ENCODE measurements at regions not wholly inside any gene's neighbourhood (a gene's known extent, or its start where the extent isn't known, plus 50 kb on each side); places are given as distances from the start of the nearest gene placed in this dataset.

GRCh38 chr12:25368557-25368956 is 117.8 kb upstream of the KRAS start:
- Histone ChIP-seq H3K4me1 (replicated peaks in 1 of 4; ENCODE audit: control insufficient read depth in 3 of 4, insufficient read depth in 4 of 4, low read length in 3 of 4) (peaks cover 0 to 7% (median 2%) of the 10 kb centered on the region in 4 experiments; a peak in 2 of 7 replicates), H3K4ac (replicated peaks; ENCODE audit: insufficient read length, low read depth, low read length) (no peak overlapping the region), H3K36me3 (ENCODE audit: control insufficient read depth in 2 of 4, insufficient read depth in 4 of 4, low read length in 3 of 4) (no peaks in the 10 kb centered on the region), H3K9ac (replicated peaks in 1 of 4; ENCODE audit: extremely low read depth in 1 of 4, low read depth in 3 of 4, low read length in 3 of 4) (no peak overlapping the region), H2AFZ (ENCODE audit: low read length) (no peak overlapping the region), H3K56ac (replicated peaks; ENCODE audit: insufficient read length, low read depth, low read length) (no peak overlapping the region), H3K23ac (ENCODE audit: insufficient read length) (no peak overlapping the region), H3K14ac (ENCODE audit: insufficient read length) (no peak overlapping the region), H3K4me2 (ENCODE audit: insufficient read depth in 1 of 2, low read depth in 2 of 2, low read length in 2 of 2) (no peak overlapping the region), H2AK5ac (ENCODE audit: low read depth, low read length) (no peak overlapping the region), H3K79me1 (ENCODE audit: low read depth, low read length) (no peaks in the 10 kb centered on the region), H2BK15ac (ENCODE audit: low read length) (no peak overlapping the region), H2BK12ac (ENCODE audit: low read depth, low read length) (no peak overlapping the region), H2BK20ac (ENCODE audit: low read length) (no peak overlapping the region), H2BK5ac (ENCODE audit: low read depth, low read length) (no peak overlapping the region), H4K91ac (replicated peaks; ENCODE audit: insufficient read length, low read length) (no peak overlapping the region), H3K23me2 (ENCODE audit: low read depth, low read length) (no peaks in the 10 kb centered on the region), H3K27me3 (replicated peaks in 1 of 4; ENCODE audit: control insufficient read depth in 3 of 4, extremely low read depth in 1 of 4, insufficient read depth in 3 of 4, low read length in 3 of 4) (no peaks in the 10 kb centered on the region), H3K27ac (ENCODE audit: low read depth, low read length) (no peak overlapping the region), H3K79me2 (ENCODE audit: control insufficient read depth in 1 of 2, insufficient read depth in 2 of 2, low read length in 2 of 2) (no peaks in the 10 kb centered on the region), H3K9me3 (ENCODE audit: insufficient read depth in 2 of 2, low read depth in 1 of 2, low read length in 1 of 2) (peaks cover 0 to 4% of the 10 kb centered on the region in 2 experiments; a peak in 2 of 4 replicates), H4K20me1 (replicated peaks in 1 of 2; ENCODE audit: control insufficient read depth in 1 of 2, insufficient read depth in 2 of 2, low read length in 2 of 2) (no peaks in the 10 kb centered on the region), H2BK120ac (replicated peaks; ENCODE audit: low read depth, low read length) (no peak overlapping the region), H3K18ac (ENCODE audit: extremely low read depth, low read length) (no peak overlapping the region), H3K4me3 (ENCODE audit: extremely low read depth in 1 of 4, insufficient read depth in 2 of 4, low read depth in 3 of 4, low read length in 4 of 4) (no peak overlapping the region), H4K5ac (ENCODE audit: insufficient read length, low read depth, low read length) (no peak overlapping the region), H4K8ac (ENCODE audit: extremely low read depth, insufficient read depth, low read length) (no peak overlapping the region)
- no peak for FAIRE-seq
- CTCF ChIA-PET (ENCODE audit: partially characterized antibody) = interaction anchor here (0.7 kb wide), 1 partner anchor 9 kb away, joined by 3 read pairs; no protein-coding TSS in a partner anchor
- no peak for TF ChIP-seq ATF3 (IDR thresholded peaks at IDR 0.05; ENCODE audit: insufficient read depth, low read depth, low read length)
- TF ChIP-seq TBP (IDR thresholded peaks at IDR 0.05; ENCODE audit: low read depth, low read length) = no peak
- no peak for TF ChIP-seq SP2 (IDR thresholded peaks at IDR 0.05; ENCODE audit: low read length)
- no peak for TF ChIP-seq YY1 (IDR thresholded peaks at IDR 0.05; ENCODE audit: low read depth, low read length)
- no peak for TF ChIP-seq CEBPB (IDR thresholded peaks at IDR 0.05; ENCODE audit: low read depth, low read length)
- no peak for TF ChIP-seq FOSL1 (IDR thresholded peaks at IDR 0.05; ENCODE audit: insufficient read depth, low read depth, low read length)
- TF ChIP-seq USF2 (IDR thresholded peaks at IDR 0.05; ENCODE audit: low read length) = no peak
- no peak for TF ChIP-seq RAD21 (IDR thresholded peaks at IDR 0.05 in 1 of 2, conservative IDR thresholded peaks at IDR 0.05 in 1 of 2; ENCODE audit: low read depth in 2 of 2, low read length in 2 of 2)
- no peak for TF ChIP-seq SIX5 (IDR thresholded peaks at IDR 0.05; ENCODE audit: low read depth, low read length)
- DNase-seq (ENCODE audit: low read depth in 1 of 2, low spot score in 2 of 2) = no peak
- POLR2A ChIA-PET (ENCODE audit: partially characterized antibody) = no interaction called here

All from H1 (cell line).